ENCODE measurements at regions not wholly inside any gene's neighbourhood (a gene's known extent, or its start where the extent isn't known, plus 50 kb on each side); places are given as distances from the start of the nearest gene placed in this dataset.

GRCh38 chr2:42118754-42119569, 50.2 kb upstream of the EML4 start:
- H3K9me3 Mint-ChIP-seq, result 0 out of 5 replicates have a peak, but pooled peaks cover 4 to 5% of the 10 kb centered on the region in 2 experiments
- TF ChIP-seq CTCF (conservative IDR thresholded peaks at IDR 0.05), result no peak
- DNase-seq, result no peak
- H3K4me1 Mint-ChIP-seq, result peaks cover 7 to 11% of the 10 kb centered on the region in 2 experiments
- WGBS (ENCODE audit: extremely low coverage, insufficient read length, low lambda C conversion rate), result no CpG with 5 or more reads among the region's 6 CpGs
- Histone ChIP-seq H3K9me3 (ENCODE audit: control insufficient read depth, low read depth, low read length) (no peaks in the 10 kb centered on the region), H4K20me1 (ENCODE audit: control insufficient read depth, insufficient read depth, insufficient read length) (no peaks in the 10 kb centered on the region), H4K5ac (ENCODE audit: insufficient read length, low read depth, low read length) (no peak overlapping the region), H3K4ac (ENCODE audit: low read depth, low read length) (no peak overlapping the region), H3K56ac (ENCODE audit: insufficient read length, low read depth, low read length) (no peak overlapping the region), H3K9ac (ENCODE audit: extremely low read depth, insufficient read length, low read length) (no peak overlapping the region), H3K14ac (ENCODE audit: insufficient read depth, low read length) (no peak overlapping the region), H2AK5ac (ENCODE audit: insufficient read length, low read length) (no peak overlapping the region), H3K79me2 (ENCODE audit: insufficient read depth, low read length) (no peaks in the 10 kb centered on the region), H2BK5ac (ENCODE audit: insufficient read length, low read length) (no peak overlapping the region), H3K23ac (ENCODE audit: insufficient read length, low read depth, low read length) (no peak overlapping the region), H2BK15ac (ENCODE audit: low read depth, low read length) (no peak overlapping the region), H2AFZ (ENCODE audit: low read length) (no peak overlapping the region), H3K27me3 (ENCODE audit: insufficient read depth, low read length) (no peaks in the 10 kb centered on the region), H3K18ac (ENCODE audit: insufficient read length, low read depth, low read length) (no peak overlapping the region), H3K23me2 (ENCODE audit: insufficient read length, low read depth, low read length, poor library complexity, severe bottlenecking) (no peaks in the 10 kb centered on the region), H2BK12ac (ENCODE audit: insufficient read length, low read depth, low read length) (no peak overlapping the region), H2BK20ac (ENCODE audit: low read depth, low read length, poor library complexity, severe bottlenecking) (no peak overlapping the region), H3K27ac (ENCODE audit: insufficient read length, low read depth, low read length) (no peak overlapping the region), H4K91ac (ENCODE audit: insufficient read length, low read depth, low read length) (no peak overlapping the region), H3K4me1 (ENCODE audit: insufficient read depth, low read length) (no peaks in the 10 kb centered on the region; the same call in 1 of the 2 replicates), H4K8ac (replicated peaks; ENCODE audit: insufficient read length, low read depth, low read length) (no peak overlapping the region), H3T11ph (ENCODE audit: low read length) (no peak overlapping the region), H3K4me2 (ENCODE audit: insufficient read depth, insufficient read length, low read length) (no peak overlapping the region), H3K79me1 (ENCODE audit: insufficient read depth, low read depth, low read length, poor library complexity, severe bottlenecking) (no peaks in the 10 kb centered on the region), H2BK120ac (ENCODE audit: low read depth, low read length, poor library complexity, severe bottlenecking) (no peak overlapping the region)
- no peak overlapping the region for H3K4me3 Mint-ChIP-seq
- H3K27ac Mint-ChIP-seq, result no peak overlapping the region
- H3K27me3 Mint-ChIP-seq (ENCODE audit: low read depth), result no peaks in the 10 kb centered on the region
- H3K36me3 Mint-ChIP-seq (ENCODE audit: insufficient read depth in 1 of 3, low read depth in 3 of 3), result no peaks in the 10 kb centered on the region

Data from H9 (cell line).